Activated T-cell treated with anti-CD3 and anti-CD28 coated beads, Interleukin-2, amount 50 U/mL, for 48 hours (primary cell): ENCODE measurements at regions not wholly inside any gene's neighbourhood (a gene's known extent, or its start where the extent isn't known, plus 50 kb on each side); places are given as distances from the start of the nearest gene placed in this dataset.

Experiments used
- DNase-seq, 2 experiments: peaks; one replicate each; pipeline ENCODE4 v3.0.0-alpha.2; 2020

GRCh38 chr3:107992976-107993684 lies 97.7 kb downstream of the CD47 start:
- DNase-seq, result no peak

GRCh38 chr3:107990926-107991325 lies 99.9 kb downstream of the CD47 start:
- DNase-seq, result no peak

- no peak for DNase-seq
Measured at GRCh38 chr3:107990433-107990832, 100.4 kb downstream of the CD47 start.

GRCh38 chr3:107989661-107990060 lies 101.2 kb downstream of the CD47 start:
- DNase-seq, result no peak

GRCh38 chr3:107988460-107989175 lies 102.2 kb downstream of the CD47 start:
- no peak for DNase-seq

- no peak for DNase-seq
Measured at GRCh38 chr3:107987036-107987939, 103.5 kb downstream of the CD47 start.

- DNase-seq, result no peak
Measured at GRCh38 chr3:107986505-107986904, 104.3 kb downstream of the CD47 start.

- DNase-seq, result peak; percentile 47 to 56
Measured at GRCh38 chr3:107985496-107985895, 105.3 kb downstream of the CD47 start.

- DNase-seq, result no peak
Measured at GRCh38 chr3:107983247-107983646, 107.6 kb downstream of the CD47 start.

GRCh38 chr3:107982165-107982564 lies 108.7 kb downstream of the CD47 start:
- DNase-seq, result no peak

- no peak for DNase-seq
Measured at GRCh38 chr3:107981471-107982111, 109.2 kb downstream of the CD47 start.

- DNase-seq, result no peak
Measured at GRCh38 chr3:107979538-107979937, 111.3 kb downstream of the CD47 start.

- DNase-seq, result no peak
Measured at GRCh38 chr3:107978131-107979055, 112.4 kb downstream of the CD47 start.

GRCh38 chr3:107977221-107978130 lies 113.4 kb downstream of the CD47 start:
- DNase-seq, result no peak

GRCh38 chr3:107976202-107976800 lies 114.5 kb downstream of the CD47 start:
- DNase-seq, result no peak

GRCh38 chr3:107975529-107976201 lies 115.2 kb downstream of the CD47 start:
- DNase-seq, result no peak

- no peak for DNase-seq
Measured at GRCh38 chr3:107973961-107974360, 116.9 kb downstream of the CD47 start.

- no peak for DNase-seq
Measured at GRCh38 chr3:107973152-107973551, 117.7 kb downstream of the CD47 start.

GRCh38 chr3:107970993-107971580 lies 119.7 kb downstream of the CD47 start:
- DNase-seq, result no peak
